ENCODE measurements at regions not wholly inside any gene's neighbourhood (a gene's known extent, or its start where the extent isn't known, plus 50 kb on each side); places are given as distances from the start of the nearest gene placed in this dataset.

- Histone ChIP-seq H3K36me3 (replicated peaks; ENCODE audit: insufficient read depth, low read length) (no peaks in the 10 kb centered on the region), H3K9me2 (replicated peaks; ENCODE audit: insufficient read depth, low read length) (no peaks in the 10 kb centered on the region), H3K4me2 (ENCODE audit: low read depth, low read length) (no peak overlapping the region), H3K79me2 (ENCODE audit: low read length) (no peaks in the 10 kb centered on the region), H3F3A (ENCODE audit: insufficient read depth, low read length) (no peaks in the 10 kb centered on the region), H3K9ac (ENCODE audit: low read length) (no peak overlapping the region), H4K20me1 (ENCODE audit: insufficient read depth, low read length) (no peaks in the 10 kb centered on the region), H3K9me3 (replicated peaks; ENCODE audit: insufficient read depth, low read length) (no peaks in the 10 kb centered on the region), H3K4me1 (ENCODE audit: low read length) (no peaks in the 10 kb centered on the region), H3K4me3 (ENCODE audit: low read length) (no peak overlapping the region), H2AFZ (ENCODE audit: low read length) (no peak overlapping the region), H3K27me3 (replicated peaks; ENCODE audit: insufficient read depth, low read length) (no peaks in the 10 kb centered on the region), H3K27ac (ENCODE audit: low read length) (no peak overlapping the region)
- TF ChIP-seq EZH2 (optimal IDR thresholded peaks at IDR 0.05; ENCODE audit: low read depth, low read length) (no peak), EZH2phosphoT487 (IDR thresholded peaks at IDR 0.05; ENCODE audit: low read length) (no peak), CTCF (IDR thresholded peaks at IDR 0.05; ENCODE audit: low read length) (no peak)
- no peak for DNase-seq
Observed at GRCh38 chr1:229105109-229105508, 165.8 kb upstream of the RAB4A start.

GRCh38 chr1:229105822-229106525, 164.9 kb upstream of the RAB4A start:
- Histone ChIP-seq H3K4me3 (ENCODE audit: low read length) (no peak overlapping the region), H3K4me2 (ENCODE audit: low read depth, low read length) (no peak overlapping the region), H3K79me2 (ENCODE audit: low read length) (no peaks in the 10 kb centered on the region), H3K9ac (ENCODE audit: low read length) (no peak overlapping the region), H3K27ac (ENCODE audit: low read length) (no peak overlapping the region), H3F3A (ENCODE audit: insufficient read depth, low read length) (no peaks in the 10 kb centered on the region), H3K4me1 (ENCODE audit: low read length) (no peaks in the 10 kb centered on the region), H3K9me2 (replicated peaks; ENCODE audit: insufficient read depth, low read length) (no peaks in the 10 kb centered on the region), H3K27me3 (replicated peaks; ENCODE audit: insufficient read depth, low read length) (no peaks in the 10 kb centered on the region), H3K9me3 (replicated peaks; ENCODE audit: insufficient read depth, low read length) (no peaks in the 10 kb centered on the region), H2AFZ (ENCODE audit: low read length) (no peak overlapping the region), H4K20me1 (ENCODE audit: insufficient read depth, low read length) (no peaks in the 10 kb centered on the region), H3K36me3 (replicated peaks; ENCODE audit: insufficient read depth, low read length) (no peaks in the 10 kb centered on the region)
- TF ChIP-seq EZH2phosphoT487 (IDR thresholded peaks at IDR 0.05; ENCODE audit: low read length) (no peak), CTCF (IDR thresholded peaks at IDR 0.05; ENCODE audit: low read length) (no peak), EZH2 (optimal IDR thresholded peaks at IDR 0.05; ENCODE audit: low read depth, low read length) (no peak)
- DNase-seq = no peak

- no peaks in the 10 kb centered on the region for H3K79me2 ChIP-seq (ENCODE audit: low read length)
- no peak overlapping the region for H3K9ac ChIP-seq (ENCODE audit: low read length)
- no peaks in the 10 kb centered on the region for H3K36me3 ChIP-seq (replicated peaks; ENCODE audit: insufficient read depth, low read length)
- TF ChIP-seq EZH2phosphoT487 (IDR thresholded peaks at IDR 0.05; ENCODE audit: low read length) (no peak), EZH2 (optimal IDR thresholded peaks at IDR 0.05; ENCODE audit: low read depth, low read length) (no peak), CTCF (IDR thresholded peaks at IDR 0.05; ENCODE audit: low read length) (no peak)
- no peak overlapping the region for H2AFZ ChIP-seq (ENCODE audit: low read length)
- DNase-seq = no peak
- no peak overlapping the region for H3K4me2 ChIP-seq (ENCODE audit: low read depth, low read length)
- no peaks in the 10 kb centered on the region for H3F3A ChIP-seq (ENCODE audit: insufficient read depth, low read length)
- no peaks in the 10 kb centered on the region for H4K20me1 ChIP-seq (ENCODE audit: insufficient read depth, low read length)
- H3K9me3 ChIP-seq (replicated peaks; ENCODE audit: insufficient read depth, low read length) = no peaks in the 10 kb centered on the region
- no peak overlapping the region for H3K27ac ChIP-seq (ENCODE audit: low read length)
- H3K4me1 ChIP-seq (ENCODE audit: low read length) = no peaks in the 10 kb centered on the region
- no peaks in the 10 kb centered on the region for H3K9me2 ChIP-seq (replicated peaks; ENCODE audit: insufficient read depth, low read length)
- H3K27me3 ChIP-seq (replicated peaks; ENCODE audit: insufficient read depth, low read length) = no peaks in the 10 kb centered on the region
- no peak overlapping the region for H3K4me3 ChIP-seq (ENCODE audit: low read length)
Observed at GRCh38 chr1:229106526-229107125, 164.3 kb upstream of the RAB4A start.
